GM18867 (cell line): ENCODE measurements at regions not wholly inside any gene's neighbourhood (a gene's known extent, or its start where the extent isn't known, plus 50 kb on each side); places are given as distances from the start of the nearest gene placed in this dataset.

Experiments used
- ATAC-seq: cut with Tn5 transposase; IDR thresholded peaks from one replicate; pipeline ENCODE4 v1.9.1; 2021; ENCODE audit warnings: mild to moderate bottlenecking, moderate library complexity; ENCODE audit not compliant: unreplicated experiment

DNA sequence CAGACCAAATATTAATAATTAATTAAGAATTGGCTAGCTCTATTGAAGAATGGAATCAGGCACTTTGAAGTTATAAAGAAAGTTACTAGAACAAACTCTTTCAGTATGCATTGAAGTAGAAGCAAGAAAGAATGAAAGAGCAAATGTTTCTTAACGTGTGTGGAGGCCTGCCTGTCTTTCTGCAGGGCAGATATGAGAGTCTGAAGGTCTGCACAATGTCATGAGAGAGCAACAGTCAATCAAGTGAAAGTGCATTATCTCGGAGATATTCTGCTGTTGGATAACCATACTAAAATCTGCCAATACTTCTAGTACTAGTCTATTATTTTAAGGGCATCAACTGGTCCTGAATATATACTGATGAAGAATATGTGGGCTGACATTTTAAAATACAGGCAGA lies 1270.8 kb downstream of the ZPLD1 start:
- ATAC-seq = no peak

DNA sequence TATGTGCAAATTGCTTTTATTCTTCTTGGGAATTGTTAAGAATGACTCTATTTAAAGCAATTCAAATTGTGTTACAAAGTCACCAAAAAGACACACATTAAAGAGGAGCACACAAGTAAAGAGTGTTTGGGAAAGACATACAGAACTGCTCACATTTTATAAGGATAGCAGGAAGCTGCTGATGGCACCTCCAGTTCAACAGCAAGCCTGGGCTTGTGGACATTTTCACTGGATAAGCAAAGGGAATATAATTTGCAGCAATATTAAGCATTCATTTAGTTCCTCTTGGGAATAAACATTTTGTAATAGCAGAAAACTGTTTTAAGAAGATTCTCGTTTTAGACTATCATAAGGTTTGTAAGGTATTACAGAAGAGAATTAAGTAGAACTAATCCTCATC lies 1271.9 kb downstream of the ZPLD1 start:
- no peak for ATAC-seq

DNA sequence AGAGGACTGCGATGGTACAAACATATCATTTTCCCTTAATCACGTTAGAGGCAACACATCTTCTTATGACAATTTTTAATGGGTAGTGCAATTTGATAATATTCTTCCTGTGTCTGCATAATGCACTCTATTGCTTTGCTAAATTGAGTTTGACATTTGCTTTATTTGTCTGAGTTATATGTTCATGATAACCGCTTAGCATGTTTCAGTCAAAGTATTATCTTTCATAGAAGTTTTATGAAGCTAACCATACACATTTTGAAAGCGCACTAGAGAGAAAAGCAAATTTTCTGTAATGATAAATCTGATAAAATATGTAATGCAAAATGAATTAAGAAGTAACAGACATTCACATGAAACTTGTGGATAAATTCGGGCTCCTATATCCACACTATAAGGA lies 1276.9 kb downstream of the ZPLD1 start:
- ATAC-seq = no peak

DNA sequence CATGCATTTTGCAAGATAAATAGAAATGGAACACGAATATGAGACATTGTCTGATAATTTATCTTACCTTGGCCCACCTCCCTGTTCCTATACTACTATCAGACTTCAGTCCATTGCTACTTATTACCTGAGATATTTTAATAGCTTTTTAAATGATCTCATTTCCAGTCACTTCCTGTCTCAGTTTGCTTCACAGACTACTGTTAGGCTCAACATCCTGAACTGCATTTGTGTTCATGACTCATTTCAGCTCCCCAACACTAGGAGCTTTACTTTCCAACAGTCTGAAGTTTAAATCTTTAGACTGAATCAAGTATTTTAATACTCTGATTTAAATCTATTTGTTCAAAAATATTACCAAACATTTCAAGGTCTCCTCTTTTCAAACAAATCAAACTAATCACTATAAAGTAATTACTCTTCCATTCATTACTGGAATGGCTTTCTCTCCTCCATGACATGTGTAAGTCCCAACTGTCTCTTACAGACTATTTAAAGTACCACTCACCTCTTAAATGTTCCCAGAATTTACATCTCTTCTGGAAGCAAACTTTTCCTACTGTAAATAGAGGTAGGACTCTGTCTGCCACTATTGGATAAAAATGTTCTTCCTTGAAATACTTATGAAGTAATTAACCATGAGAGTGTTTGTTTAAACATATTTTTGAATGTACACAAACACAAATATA lies 1277.6 kb downstream of the ZPLD1 start:
- ATAC-seq = no peak

DNA sequence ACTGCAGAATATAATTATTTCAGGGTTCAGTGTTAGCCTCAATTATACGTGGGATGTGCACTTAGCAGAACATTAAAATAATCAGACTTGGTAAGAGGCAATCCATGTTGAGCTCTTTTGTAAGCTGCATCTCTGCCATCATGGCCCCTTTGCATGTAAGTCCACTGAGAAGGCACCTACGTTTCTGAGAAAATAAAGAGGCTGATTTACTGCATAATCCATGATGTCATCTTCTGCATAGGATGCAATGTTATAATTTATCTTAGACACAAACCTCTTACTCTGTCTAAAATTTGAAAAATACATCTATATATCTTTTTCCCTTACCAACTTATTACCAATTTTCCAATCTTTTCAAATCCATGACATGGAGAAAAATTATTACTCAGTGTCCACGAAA lies 1294.7 kb downstream of the ZPLD1 start:
- ATAC-seq = no peak

DNA sequence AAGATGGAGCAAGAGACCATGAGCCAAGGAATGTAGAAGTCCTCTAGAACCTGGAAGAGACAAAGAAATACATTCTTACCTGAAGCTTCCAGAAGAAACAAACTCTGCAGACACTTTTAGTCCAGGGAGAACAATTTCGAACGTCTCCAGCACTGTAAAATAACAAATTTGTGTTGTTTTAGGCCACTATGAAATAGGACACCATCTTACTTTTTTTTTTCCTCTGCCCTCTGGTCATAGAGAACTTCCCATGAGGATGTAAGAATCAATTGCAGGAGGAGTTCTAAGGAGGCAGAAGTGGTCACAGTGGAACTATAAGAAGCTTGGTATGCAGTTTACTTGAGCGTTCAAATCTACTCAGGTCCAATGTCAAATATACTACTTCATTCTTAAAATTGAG lies 1295.9 kb downstream of the ZPLD1 start:
- no peak for ATAC-seq

DNA sequence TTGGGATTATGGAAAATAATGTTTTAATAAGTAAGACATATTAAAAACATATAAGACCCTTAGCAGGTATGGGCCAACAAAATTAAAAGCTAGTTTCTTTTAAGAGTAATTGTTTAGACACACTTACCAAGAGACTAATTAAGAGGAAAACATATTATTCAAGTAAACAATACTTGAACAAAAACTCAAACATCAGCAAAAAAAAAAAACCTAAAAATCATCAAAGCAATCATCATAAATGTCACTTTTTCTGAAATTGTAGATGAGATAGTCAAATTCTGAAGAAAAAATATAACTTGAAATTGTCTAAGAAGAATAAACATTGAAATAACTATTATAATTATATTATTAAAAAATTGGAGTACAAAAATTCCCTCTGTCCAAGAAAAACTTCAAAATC lies 1318.2 kb downstream of the ZPLD1 start:
- ATAC-seq = no peak

DNA sequence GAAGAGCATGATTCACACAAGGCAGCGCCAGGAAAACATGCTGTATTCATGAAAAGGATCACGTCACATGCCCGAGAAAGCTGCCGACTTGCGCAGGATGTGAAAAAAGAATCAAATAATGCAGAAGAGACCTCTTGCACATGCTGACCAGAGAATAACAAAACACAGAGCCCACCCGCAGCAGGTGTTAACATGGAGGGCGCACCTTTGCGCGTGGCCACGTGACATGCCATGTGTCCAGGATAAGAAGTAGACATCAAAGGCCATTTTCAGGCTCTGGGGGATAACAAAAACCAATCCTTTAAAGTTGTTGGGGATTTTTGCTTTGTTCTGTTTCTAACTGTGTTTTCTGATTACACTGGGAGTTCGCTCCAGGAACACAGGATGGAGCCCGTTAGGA lies 1332.8 kb downstream of the ZPLD1 start:
- no peak for ATAC-seq

DNA sequence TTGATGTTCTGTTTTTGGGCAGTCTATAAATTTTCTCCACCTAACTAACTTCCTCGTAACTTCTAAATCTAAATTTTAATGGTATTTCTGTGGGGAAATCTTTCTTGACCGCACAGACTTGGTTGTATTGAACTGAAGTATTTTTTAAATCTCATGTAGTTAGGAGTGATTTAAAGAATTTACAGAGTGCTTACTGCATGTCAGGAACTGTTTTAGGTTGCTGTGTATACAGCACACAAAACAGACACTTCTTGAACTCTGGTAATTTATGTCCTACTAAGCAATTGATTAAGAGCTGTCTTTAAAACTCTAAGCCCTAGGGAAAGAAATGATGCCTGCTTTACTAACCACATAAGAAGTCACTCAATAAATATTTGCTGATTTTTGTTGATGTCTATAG lies 1350.2 kb downstream of the ZPLD1 start:
- ATAC-seq = no peak

DNA sequence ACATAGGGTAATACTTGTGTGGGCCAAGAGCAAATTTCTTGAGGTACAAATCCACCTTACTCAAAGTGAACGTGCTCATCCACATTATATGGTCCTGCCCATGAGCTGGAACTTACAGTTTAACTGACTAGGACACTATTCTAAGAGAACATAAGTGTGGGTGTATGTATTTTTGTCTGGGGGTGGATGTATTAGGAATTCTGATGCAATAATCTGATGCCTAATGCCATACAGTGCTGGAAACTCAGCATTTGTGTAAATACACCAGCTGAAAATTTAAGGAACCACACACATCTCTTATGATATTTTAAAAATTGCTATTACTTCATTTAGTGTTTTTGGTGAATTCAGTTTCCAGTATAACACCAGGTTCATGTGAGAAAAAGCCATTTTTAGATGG lies 1350.7 kb downstream of the ZPLD1 start:
- ATAC-seq = no peak

DNA sequence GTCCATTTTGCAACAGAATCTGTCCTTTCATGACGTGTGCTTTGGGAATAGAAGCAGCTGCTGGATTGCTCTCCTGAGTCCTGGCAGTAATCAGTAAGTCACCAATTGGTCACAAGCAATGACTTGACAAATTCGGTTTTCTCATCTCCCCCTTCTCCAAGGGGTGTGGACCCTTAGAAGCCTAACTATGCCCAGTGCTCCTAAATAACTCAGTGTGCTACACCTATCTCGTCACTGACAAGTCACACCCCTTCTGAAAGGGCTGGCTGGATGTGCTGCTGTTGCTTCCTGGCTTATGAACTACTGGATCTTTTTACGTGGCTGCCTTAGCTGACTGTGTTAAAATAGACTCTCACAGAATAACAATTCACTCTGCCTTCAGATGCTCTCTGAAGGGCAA lies 1351.5 kb downstream of the ZPLD1 start:
- no peak for ATAC-seq

DNA sequence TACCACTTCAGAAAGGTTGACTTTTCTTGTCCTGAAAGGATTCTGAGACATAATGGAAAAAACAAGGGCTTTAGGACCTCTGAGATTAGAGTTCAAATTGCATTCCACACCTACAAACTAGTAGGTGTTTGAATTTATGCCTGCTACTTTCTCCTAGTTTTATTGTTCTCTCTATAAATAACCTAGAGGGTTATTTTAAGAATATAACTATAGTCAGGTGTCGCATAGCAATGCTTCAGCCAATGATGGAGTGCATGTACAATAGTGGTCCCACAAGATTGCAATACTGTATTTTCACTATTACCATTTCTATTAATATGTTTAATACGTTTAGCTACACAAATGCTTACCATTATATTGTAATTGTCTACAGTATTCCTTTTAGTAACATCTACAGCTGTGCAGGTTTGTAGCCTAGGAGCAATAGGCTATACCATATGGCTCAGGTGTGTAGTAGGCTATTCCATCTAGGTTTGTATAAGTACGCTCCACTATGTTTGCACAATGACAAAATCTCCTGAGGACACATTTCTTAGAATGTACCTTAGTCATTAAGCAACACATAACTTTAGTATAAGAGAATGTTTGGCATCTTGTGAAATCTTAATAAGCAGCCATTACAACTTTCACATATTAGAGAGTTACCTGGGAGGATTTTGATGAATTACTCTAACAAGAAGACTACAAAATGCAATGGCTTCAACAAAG lies 1352.5 kb downstream of the ZPLD1 start:
- ATAC-seq = no peak

DNA sequence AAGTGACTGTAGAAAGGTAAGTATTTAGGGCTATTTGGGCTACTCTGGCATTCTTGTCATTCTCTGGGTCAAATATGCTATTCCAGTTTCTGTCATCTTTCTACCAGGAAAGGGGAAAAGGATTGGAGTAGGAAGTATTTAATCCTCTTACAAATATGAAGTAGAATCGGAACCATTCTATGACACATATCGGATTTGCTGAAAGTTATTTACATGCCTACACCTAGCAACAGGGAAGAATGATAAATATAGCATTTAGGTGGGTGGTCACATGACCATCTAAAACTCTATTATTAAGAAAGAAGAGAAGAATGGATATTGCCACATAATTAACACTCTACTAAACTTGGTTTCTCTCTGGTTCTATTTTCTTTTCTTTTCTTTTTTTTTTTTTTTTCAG lies 1353.1 kb downstream of the ZPLD1 start:
- no peak for ATAC-seq

DNA sequence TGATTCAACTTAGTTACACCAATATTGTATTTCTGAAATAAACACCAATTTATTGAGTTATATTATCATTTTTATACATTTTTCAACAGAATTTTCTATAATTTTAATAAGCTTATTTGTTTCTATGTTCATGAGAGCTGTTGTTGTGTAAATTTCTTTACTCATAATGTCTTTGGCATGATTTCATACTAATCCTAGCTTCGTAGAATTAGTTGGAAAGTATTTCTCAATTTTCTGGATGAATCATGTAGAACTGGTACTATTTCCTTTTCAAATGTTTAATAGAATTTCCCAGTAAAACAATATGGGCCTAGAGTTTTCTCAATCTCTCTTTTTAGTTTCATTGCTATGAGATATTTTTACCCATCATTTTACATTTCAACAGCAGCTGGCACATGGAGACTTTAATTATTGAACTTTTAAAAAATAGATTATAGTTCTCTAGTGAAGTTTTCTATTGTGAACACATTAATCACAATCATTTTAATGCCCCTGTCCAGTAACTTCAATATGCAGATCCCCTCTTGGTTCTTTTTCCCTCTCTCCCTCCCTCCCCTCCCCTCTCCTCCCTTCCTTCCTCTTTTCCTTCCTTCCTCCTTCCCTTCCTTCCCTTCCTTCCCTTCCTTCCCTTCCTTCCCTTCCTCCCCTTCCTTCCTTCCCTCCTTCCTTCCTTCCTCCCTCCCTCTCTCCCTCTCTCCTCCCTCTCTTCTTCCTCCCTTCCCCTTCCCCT lies 1357.1 kb downstream of the ZPLD1 start:
- ATAC-seq = no peak

DNA sequence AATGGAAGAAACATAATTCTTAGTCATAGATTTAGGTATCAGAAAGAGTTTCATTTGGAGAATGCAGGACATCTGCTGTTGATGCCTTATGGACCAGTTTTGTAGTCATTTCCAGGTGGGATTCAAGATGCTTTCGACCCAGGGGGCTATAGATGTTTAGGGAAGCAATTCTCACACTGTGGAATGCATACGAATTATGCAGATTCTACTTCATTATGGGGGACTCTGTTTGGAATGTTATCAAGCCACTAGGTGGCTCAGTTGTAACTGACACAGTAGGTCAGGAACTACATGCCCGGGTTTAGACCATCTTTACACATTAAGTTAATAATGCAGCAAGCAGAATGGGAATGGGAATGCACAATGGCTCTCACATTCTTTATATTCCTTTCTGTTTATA lies 1359.8 kb downstream of the ZPLD1 start:
- peak; percentile 65 for ATAC-seq

DNA sequence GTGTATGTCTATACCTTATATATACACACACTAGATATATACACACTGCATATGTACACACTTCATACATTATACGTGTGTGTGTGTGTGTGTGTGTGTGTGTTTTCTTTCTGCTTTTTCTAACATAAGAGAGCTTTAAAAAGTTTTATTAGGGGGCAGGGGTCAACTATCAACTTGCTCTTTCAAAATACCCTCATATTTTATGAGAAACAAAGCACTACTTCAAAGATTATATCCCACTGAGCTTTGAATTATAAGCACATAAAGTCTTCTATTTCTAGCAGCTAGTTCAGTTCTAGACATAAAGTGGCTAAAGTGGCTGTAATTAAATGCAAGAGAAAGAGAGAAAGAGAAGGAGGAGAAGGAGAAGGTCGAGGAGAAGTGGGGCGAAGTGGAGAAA lies 1361.3 kb downstream of the ZPLD1 start:
- ATAC-seq = no peak

DNA sequence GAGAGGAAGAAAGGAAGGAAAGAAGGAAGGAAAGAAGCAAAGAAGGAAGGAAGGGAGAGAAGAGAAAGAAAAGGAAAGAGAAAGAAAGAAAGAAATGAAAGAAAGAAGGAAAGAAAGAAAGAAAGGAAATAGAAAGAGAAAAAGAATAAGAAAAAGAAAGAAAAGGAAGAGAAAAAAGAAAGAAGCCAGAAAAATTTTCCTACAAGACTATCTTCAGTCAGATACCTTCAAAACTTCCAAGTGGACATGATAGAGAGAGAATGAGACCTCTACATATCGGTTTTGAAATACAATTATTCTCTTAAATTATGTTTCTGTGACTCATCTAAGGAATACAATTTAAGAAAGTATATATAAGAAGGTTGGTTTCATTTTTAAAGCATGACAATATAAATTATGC lies 1369.0 kb downstream of the ZPLD1 start:
- no peak for ATAC-seq

DNA sequence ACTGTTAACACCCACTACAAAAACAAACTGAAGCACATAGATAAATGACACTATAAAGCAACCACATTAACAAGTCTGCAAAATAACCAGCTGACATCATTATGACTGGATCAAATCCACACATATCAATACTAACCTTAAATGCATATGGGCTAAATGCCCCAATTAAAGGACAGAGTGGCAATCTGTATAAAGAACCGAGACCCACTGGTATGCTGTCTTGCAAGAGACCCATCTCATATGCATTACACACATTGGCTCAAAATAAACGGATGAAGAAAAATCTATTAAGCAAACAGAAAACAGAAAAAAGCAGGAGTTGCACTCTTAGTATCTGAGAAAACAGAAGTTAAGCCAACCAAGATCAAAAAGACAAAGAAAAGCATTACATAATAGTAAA lies 1375.4 kb downstream of the ZPLD1 start:
- ATAC-seq = no peak

DNA sequence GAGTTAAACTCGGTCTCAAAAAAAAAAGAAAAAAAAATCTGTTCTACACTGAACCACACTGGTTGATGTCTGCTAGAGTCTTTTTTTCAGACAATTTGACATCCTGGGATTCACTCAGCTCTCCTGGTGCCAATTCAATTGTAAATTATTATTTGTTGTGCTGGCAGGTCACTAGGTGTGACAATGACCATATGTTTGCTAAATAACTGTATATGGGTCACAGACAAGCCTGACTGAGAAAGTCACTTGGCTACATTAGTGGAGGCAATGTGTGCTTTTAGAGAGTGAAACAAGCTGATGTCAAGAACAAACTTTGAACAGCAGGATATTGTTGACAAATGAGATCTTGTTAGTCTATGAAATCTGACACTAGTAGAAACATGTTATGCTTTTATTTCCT lies 1379.1 kb downstream of the ZPLD1 start:
- ATAC-seq = no peak

DNA sequence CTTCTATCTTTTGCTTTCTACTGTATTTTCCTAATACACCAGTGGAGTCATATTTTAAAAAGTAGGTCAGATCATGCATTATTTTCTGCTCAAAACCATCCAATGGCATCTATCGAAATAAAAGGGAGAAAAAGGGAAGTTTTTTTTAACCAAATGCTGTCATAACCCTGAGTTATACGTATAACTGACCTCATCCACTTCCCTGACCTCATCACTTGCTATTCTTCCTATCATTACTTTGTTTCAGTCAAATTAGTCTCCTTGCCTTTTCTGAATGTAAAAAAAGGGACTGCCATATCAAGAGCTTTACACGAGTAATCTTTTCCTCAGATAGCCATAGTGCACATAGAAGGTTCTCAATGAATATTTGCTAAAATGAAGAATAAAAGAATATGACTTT lies 1383.6 kb downstream of the ZPLD1 start:
- ATAC-seq = no peak

DNA sequence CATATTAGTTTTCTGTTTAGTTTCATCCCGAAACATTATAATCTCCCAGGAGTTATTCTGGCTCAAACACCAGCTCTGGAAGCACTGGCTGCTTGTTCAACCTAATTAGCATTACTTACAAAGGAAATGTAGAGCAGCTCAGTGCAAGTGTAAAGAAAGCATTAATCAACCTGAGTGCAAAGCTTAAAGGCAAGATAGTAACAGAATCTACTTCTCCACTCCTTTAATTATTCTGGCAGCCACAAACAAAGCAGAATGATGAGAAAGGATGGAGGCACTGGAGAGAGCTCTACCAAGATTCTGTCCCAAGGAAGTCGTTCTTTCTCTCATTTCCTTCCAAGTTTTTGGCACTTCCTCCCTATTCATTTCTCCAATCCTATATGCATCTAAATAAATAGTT lies 1384.0 kb downstream of the ZPLD1 start:
- ATAC-seq = no peak

DNA sequence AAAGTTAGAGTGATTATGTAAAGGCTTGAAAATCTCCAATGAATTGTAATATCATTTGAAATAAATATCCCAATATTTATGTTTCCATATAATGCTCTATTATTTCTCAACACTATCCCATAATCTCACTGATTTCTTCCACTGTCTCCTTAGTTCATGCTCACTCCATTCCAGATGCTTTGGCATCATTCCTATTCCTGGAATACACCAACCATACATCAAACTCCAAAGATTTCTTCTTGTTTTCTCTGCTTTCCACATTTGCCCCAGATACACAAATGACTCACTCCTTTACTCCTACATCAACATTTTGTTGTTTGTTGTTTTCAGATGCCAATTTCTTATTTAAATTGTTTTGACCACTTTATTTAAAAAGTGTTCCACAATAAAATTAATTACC lies 1390.8 kb downstream of the ZPLD1 start:
- no peak for ATAC-seq
